K562 (cell line): ENCODE measurements at regions not wholly inside any gene's neighbourhood (a gene's known extent, or its start where the extent isn't known, plus 50 kb on each side); places are given as distances from the start of the nearest gene placed in this dataset.
A peak's percentile ranks its signal among the peaks of the same experiment; 100 is the strongest.

Experiments used
- ATAC-seq: fragments of 200-7000 bp; cut with Tn5 transposase; 3 replicates; pipeline ENCODE4 v1.9.1; 2020; ENCODE audit warnings: moderate library complexity
- BruUV-seq: library from RNA; stranded (reverse); fragments of 400-500 nt; replicated peaks from 2 replicates; lab custom pipeline; 2021; lab: Mats Ljungman, UMichigan
- CTCF ChIA-PET: fragments of 300-600 bp; formaldehyde crosslinking; extraction: SDS; loops from one replicate; lab custom pipeline; 2021; ENCODE audit warnings: low intra/inter-chr PET ratio; lab: Yijun Ruan, JAX
- POLR2A ChIA-PET: fragments of 300-600, 350-650 bp; sonication (Branson Sonifier 250); formaldehyde crosslinking; extraction: SDS; loops from one replicate; lab custom pipeline; 2021; ENCODE audit warnings: antibody characterized with exemption, inconsistent platforms; lab: Yijun Ruan, JAX
- DNase-seq, 4 experiments: peaks; one replicate each; pipeline versions ENCODE4 v3.0.0 to v3.0.0-alpha.2; 2011 to 2018; ENCODE audit warnings: low spot score in 3 of 4, mixed read lengths in 3 of 4; ENCODE audit errors: extremely low read depth in 1 of 4
- FAIRE-seq: peaks from 2 replicates; lab custom pipeline; 2011; peaks lifted over from hg19 to GRCh38; lab: Jason Lieb, UNC
- H2AFZ ChIP-seq: 2 replicates; pipeline ENCODE4 v1.6.0; 2011; ENCODE audit warnings: low read depth, low read length, control low read depth, inconsistent platforms
- H3K27ac ChIP-seq: fragments of 200-600 bp; 3 replicates; pipeline ENCODE4 v1.8.0; 2011; ENCODE audit warnings: low read depth, mild to moderate bottlenecking, control low read depth, inconsistent platforms, low read length, moderate library complexity, mixed read lengths; ENCODE audit errors: extremely low read depth
- H3K27me3 ChIP-seq, 2 experiments: fragments of 300-600 bp in 1 of 2; 2 replicates in 1 of 2; 3 replicates in 1 of 2; pipeline versions ENCODE4 v1.6.0 to v1.8.0; 2011; ENCODE audit warnings: inconsistent platforms in 2 of 2, low read length in 2 of 2, mild to moderate bottlenecking in 1 of 2, mixed read lengths in 1 of 2, moderate library complexity in 1 of 2; ENCODE audit not compliant: control insufficient read depth in 2 of 2, insufficient read depth in 2 of 2
- H3K36me3 ChIP-seq: fragments of 300-600 bp; 3 replicates; pipeline ENCODE4 v1.8.0; 2011; ENCODE audit warnings: mild to moderate bottlenecking, low read length, inconsistent platforms; ENCODE audit not compliant: control insufficient read depth, insufficient read depth
- H3K4me1 ChIP-seq, 2 experiments: fragments of 200-600 bp in 1 of 2; replicated peaks in 1 of 2; 2 replicates in 1 of 2; 3 replicates in 1 of 2; pipeline versions ENCODE4 v1.5.1 to v1.8.0; 2011; ENCODE audit warnings: inconsistent platforms in 2 of 2, low read length in 2 of 2, mild to moderate bottlenecking in 1 of 2, mixed read lengths in 1 of 2, moderate library complexity in 1 of 2; ENCODE audit not compliant: control insufficient read depth in 2 of 2, insufficient read depth in 2 of 2
- H3K4me2 ChIP-seq: 2 replicates; pipeline ENCODE4 v1.6.1; 2011; ENCODE audit warnings: low read length, control low read depth, inconsistent platforms, mixed read lengths; ENCODE audit not compliant: insufficient read depth
- H3K4me3 ChIP-seq: fragments of 200-600 bp; sonication (generic), shearing (Covaris generic); 2 replicates; pipeline ENCODE4 v1.5.1; 2016; ENCODE audit warnings: control low read depth, inconsistent platforms
- H3K79me2 ChIP-seq: fragments of 200-600 bp; 3 replicates; pipeline ENCODE4 v1.8.0; 2011; ENCODE audit warnings: low read length, inconsistent platforms; ENCODE audit not compliant: control insufficient read depth, insufficient read depth
- H3K9ac ChIP-seq, 2 experiments: 2 replicates each; pipeline versions ENCODE4 v1.6.0 to v1.6.1; 2011; ENCODE audit warnings: low read depth in 2 of 2, low read length in 2 of 2, control low read depth in 1 of 2, inconsistent platforms in 1 of 2, mild to moderate bottlenecking in 1 of 2, mixed read lengths in 1 of 2; ENCODE audit not compliant: insufficient read depth in 1 of 2
- H3K9me1 ChIP-seq: one replicate; pipeline ENCODE4 v1.6.0; 2011; ENCODE audit warnings: inconsistent platforms, mild to moderate bottlenecking, low read length, moderate library complexity; ENCODE audit not compliant: control insufficient read depth, insufficient read depth
- H3K9me3 ChIP-seq: replicated peaks from 2 replicates; pipeline ENCODE4 v1.5.1; 2011; ENCODE audit warnings: low read depth, low read length, inconsistent platforms; ENCODE audit not compliant: control insufficient read depth, insufficient read depth
- H4K20me1 ChIP-seq: replicated peaks from 2 replicates; pipeline ENCODE4 v1.6.1; 2011; ENCODE audit warnings: low read length, inconsistent platforms, mixed read lengths; ENCODE audit not compliant: control insufficient read depth, insufficient read depth
- ESRRB ChIP-seq: fragments of 250-450 bp; sonication (Bioruptor Pico); IDR thresholded peaks from 2 replicates; pipeline ENCODE4 v1.5.0; 2020; ENCODE audit warnings: mild to moderate bottlenecking, moderate library complexity, borderline replicate concordance
- NUFIP1 ChIP-seq: fragments of 450-650 bp; IDR thresholded peaks from 2 replicates; pipeline ENCODE4 v1.6.1; 2018; ENCODE audit not compliant: partially characterized antibody
- PHB2 ChIP-seq: fragments of 450-650 bp; IDR thresholded peaks from 2 replicates; pipeline ENCODE4 v1.6.1; 2017; ENCODE audit warnings: low read depth
- STAT5B ChIP-seq: fragments of 250-450 bp; sonication (Bioruptor Pico); IDR thresholded peaks from 2 replicates; pipeline ENCODE4 v1.8.0; 2021; ENCODE audit warnings: mild to moderate bottlenecking, inconsistent platforms
- ZNF707 ChIP-seq: fragments of 250-450 bp; sonication (Bioruptor Pico); conservative IDR thresholded peaks from 2 replicates; pipeline ENCODE4 v1.8.0; 2022; ENCODE audit warnings: inconsistent platforms, mild to moderate bottlenecking, moderate library complexity
- WGBS: fragments of 100-300 bp; shearing (Covaris generic); methylation state at CpG from one replicate; pipeline ENCODE4 v1.1.6; 2016; ENCODE audit warnings: low coverage, mixed read lengths; ENCODE audit not compliant: insufficient coverage; ENCODE audit errors: missing lambda C conversion rate; 5-methylcytosine and 5-hydroxymethylcytosine counted together
- in situ Hi-C: fragments of 300-500 bp; cut with MboI; formaldehyde crosslinking; loops from 4 replicates; pipeline ENCODE4 v1.15.0; 2018; ENCODE audit warnings: inconsistent platforms, mixed read lengths
- intact Hi-C: fragments of 100-400 bp; cut with micrococcal nuclease; formaldehyde crosslinking; loops from 2 replicates; pipeline ENCODE4 v1.14.2; 2022
- TF ChIP-seq, protein P1 (sequence below): fragments of 250-450 bp; sonication (Bioruptor Pico); IDR thresholded peaks from 2 replicates; pipeline ENCODE4 v1.8.0; 2022; ENCODE audit warnings: moderate library complexity, mild to moderate bottlenecking, inconsistent platforms
- TF ChIP-seq, protein P2 (sequence below): sonication (generic); formaldehyde crosslinking; IDR thresholded peaks from 2 replicates; pipeline ENCODE4 v1.8.0; 2023; ENCODE audit warnings: mild to moderate bottlenecking, missing genetic modification reagents
- TF ChIP-seq, protein P3 (sequence below): fragments of 450-650 bp; IDR thresholded peaks from 2 replicates; pipeline ENCODE4 v1.6.1; 2016; ENCODE audit warnings: borderline replicate concordance

DNA sequence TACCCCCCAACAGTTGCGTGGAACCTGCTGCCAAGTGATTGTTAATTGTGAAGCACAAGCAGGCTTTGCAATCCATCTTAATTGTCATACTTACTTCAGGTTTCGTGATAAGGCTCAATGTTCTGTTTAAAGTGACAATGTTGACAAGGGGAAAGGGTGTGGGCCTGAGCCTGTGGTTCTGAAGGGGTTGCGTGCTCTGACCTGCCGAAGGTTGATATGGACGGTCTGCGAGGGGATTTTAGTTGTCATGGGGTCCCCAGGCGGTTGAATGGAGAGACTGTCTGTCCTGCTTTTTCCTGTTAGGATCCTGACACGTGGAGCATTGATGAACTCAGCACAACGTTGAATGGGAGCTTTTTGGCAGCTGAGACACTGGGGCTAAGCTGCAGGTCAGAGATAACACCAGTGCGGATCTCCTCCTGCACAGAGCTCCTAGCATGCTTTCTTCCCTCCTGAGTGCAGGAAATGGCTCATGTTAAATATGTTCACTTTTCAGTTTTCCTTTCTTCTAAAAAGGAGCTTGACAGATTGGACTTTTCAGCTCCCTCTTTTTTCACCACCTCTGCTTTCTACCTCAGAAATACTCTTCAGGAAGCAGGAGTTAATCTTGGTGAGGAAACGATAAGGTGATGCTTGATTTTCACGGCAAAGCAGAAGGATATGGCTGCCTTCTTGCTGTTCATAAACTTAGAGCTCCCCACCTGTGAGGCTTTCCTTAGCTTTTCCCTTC lies 62.9 kb upstream of the ZEB2 start (continued):
- TF ChIP-seq, protein P1, sequence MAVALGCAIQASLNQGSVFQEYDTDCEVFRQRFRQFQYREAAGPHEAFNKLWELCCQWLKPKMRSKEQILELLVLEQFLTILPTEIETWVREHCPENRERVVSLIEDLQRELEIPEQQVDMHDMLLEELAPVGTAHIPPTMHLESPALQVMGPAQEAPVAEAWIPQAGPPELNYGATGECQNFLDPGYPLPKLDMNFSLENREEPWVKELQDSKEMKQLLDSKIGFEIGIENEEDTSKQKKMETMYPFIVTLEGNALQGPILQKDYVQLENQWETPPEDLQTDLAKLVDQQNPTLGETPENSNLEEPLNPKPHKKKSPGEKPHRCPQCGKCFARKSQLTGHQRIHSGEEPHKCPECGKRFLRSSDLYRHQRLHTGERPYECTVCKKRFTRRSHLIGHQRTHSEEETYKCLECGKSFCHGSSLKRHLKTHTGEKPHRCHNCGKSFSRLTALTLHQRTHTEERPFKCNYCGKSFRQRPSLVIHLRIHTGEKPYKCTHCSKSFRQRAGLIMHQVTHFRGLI (CRISPR knock-in tag): 0 out of 2 replicates have a peak, but pooled peaks have one; percentile 38
- TF ChIP-seq ESRRB (CRISPR knock-in tag): no peak
- TF ChIP-seq, all 486 proteins: peak for 219

DNA sequence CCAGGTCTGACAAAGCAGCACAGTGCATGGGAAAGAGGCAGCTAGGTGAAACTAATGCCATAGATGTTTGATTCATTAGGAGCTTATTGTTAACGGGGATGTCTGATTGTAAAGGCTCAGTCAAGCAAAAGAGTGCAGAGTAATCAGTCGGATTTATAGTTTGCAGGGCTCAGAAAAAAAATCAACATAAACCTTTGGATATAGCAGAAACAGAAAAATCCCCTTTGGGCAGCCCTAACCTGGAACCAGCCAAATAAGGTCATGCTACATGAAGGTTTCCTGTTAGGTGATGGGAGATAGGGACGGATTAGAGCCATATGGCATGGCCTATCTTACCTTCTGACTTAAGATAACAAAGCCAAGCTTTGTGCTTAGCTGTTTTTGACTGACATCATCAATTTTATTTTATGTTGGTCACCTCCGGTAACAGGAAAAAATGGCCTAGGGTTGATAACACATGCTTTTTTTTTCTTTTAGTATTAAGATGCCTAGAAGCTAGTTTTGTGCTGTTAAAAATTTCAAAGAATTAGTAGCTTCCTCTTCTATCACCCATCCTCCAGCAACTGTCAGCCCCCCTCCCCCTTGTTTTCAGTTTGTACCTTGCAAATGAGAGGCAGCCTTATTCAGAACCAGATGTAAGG lies 60.7 kb upstream of the ZEB2 start:
- no TSS peak for BruUV-seq
- ATAC-seq (peak; percentile 69), DNase-seq (peak; percentile 56 to 87 (median 63)), FAIRE-seq (peak; percentile 85)
- Histone ChIP-seq H2AFZ (peak overlapping the region; percentile 87), H3K9me1 (peaks cover 3% of the 10 kb centered on the region), H3K4me2 (peak overlapping the region; percentile 81), H3K27me3 (no peaks in the 10 kb centered on the region), H3K27ac (peak overlapping the region; percentile 100), H3K9ac (peak overlapping the region in 1 of 2 experiments; percentile 90; a peak in 2 of 4 replicates), H3K9me3 (peaks cover 4% of the 10 kb centered on the region; the same call in 1 of the 2 replicates), H3K4me1 (peaks cover 4 to 53% of the 10 kb centered on the region in 2 experiments), H3K4me3 (no peak overlapping the region), H3K79me2 (no peaks in the 10 kb centered on the region; the same call in 2 of the 3 replicates), H4K20me1 (no peaks in the 10 kb centered on the region), H3K36me3 (peaks cover 9% of the 10 kb centered on the region; the same call in 2 of the 3 replicates)
- intact Hi-C loops (loop anchor here (5.0 to 10.0 kb wide), 5 partner anchors 82 to 1174 kb away; no protein-coding TSS in a partner anchor), in situ Hi-C loops (loop anchor here (5.0 kb wide), 1 partner anchor 58 kb away; the partner anchor contains the start of gene ZEB2)
- WGBS: 2% methylated on average over 4 of the region's 4 CpGs
- POLR2A ChIA-PET: interaction anchor here (0.7 to 1.8 kb wide), 13 partner anchors 9 to 278 kb away, joined by 3 to 8 read pairs (median 4); partner anchors contain the start of gene ZEB2
- CTCF ChIA-PET: no interaction called here
- TF ChIP-seq PHB2: no peak
- TF ChIP-seq, protein P2, sequence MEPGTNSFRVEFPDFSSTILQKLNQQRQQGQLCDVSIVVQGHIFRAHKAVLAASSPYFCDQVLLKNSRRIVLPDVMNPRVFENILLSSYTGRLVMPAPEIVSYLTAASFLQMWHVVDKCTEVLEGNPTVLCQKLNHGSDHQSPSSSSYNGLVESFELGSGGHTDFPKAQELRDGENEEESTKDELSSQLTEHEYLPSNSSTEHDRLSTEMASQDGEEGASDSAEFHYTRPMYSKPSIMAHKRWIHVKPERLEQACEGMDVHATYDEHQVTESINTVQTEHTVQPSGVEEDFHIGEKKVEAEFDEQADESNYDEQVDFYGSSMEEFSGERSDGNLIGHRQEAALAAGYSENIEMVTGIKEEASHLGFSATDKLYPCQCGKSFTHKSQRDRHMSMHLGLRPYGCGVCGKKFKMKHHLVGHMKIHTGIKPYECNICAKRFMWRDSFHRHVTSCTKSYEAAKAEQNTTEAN (CRISPR knock-in tag): no peak
- no peak for TF ChIP-seq STAT5B (CRISPR knock-in tag)
- TF ChIP-seq, protein P3, sequence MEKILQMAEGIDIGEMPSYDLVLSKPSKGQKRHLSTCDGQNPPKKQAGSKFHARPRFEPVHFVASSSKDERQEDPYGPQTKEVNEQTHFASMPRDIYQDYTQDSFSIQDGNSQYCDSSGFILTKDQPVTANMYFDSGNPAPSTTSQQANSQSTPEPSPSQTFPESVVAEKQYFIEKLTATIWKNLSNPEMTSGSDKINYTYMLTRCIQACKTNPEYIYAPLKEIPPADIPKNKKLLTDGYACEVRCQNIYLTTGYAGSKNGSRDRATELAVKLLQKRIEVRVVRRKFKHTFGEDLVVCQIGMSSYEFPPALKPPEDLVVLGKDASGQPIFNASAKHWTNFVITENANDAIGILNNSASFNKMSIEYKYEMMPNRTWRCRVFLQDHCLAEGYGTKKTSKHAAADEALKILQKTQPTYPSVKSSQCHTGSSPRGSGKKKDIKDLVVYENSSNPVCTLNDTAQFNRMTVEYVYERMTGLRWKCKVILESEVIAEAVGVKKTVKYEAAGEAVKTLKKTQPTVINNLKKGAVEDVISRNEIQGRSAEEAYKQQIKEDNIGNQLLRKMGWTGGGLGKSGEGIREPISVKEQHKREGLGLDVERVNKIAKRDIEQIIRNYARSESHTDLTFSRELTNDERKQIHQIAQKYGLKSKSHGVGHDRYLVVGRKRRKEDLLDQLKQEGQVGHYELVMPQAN: no peak
- no peak for TF ChIP-seq NUFIP1
- no peak for TF ChIP-seq ZNF707 (CRISPR knock-in tag)
